Endothelial cell of umbilical vein (primary cell): ENCODE measurements at regions not wholly inside any gene's neighbourhood (a gene's known extent, or its start where the extent isn't known, plus 50 kb on each side); places are given as distances from the start of the nearest gene placed in this dataset.

Experiments
- BruUV-seq: library from RNA; stranded (reverse); fragments of 400-500 nt; replicated peaks from 2 replicates; lab custom pipeline; 2021; lab: Mats Ljungman, UMichigan
- CTCF ChIA-PET: fragments of 300-600, 350-600 bp; sonication (Branson Sonifier 250); formaldehyde crosslinking; loops from one replicate; lab custom pipeline; 2021; ENCODE audit warnings: antibody characterized with exemption, inconsistent platforms; lab: Charles Lee
- POLR2A ChIA-PET: fragments of 300-600, 350-600 bp; sonication (Branson Sonifier 250); formaldehyde crosslinking; loops from one replicate; lab custom pipeline; 2021; ENCODE audit warnings: antibody characterized with exemption, inconsistent platforms; lab: Charles Lee
- DNase-seq: peaks from one replicate; pipeline ENCODE4 v3.0.0-alpha.2; 2011; ENCODE audit warnings: low read depth, low spot score
- FAIRE-seq: peaks from 2 replicates; lab custom pipeline; 2011; peaks lifted over from hg19 to GRCh38; lab: Jason Lieb, UNC
- H2AFZ ChIP-seq: 2 replicates; pipeline ENCODE4 v1.6.0; 2012; ENCODE audit warnings: low read depth, low read length, control low read depth, inconsistent platforms
- H3K27ac ChIP-seq: 2 replicates; pipeline ENCODE4 v1.5.1; 2011; ENCODE audit warnings: low read depth, mild to moderate bottlenecking, control low read depth, low read length, moderate library complexity; ENCODE audit not compliant: insufficient read depth
- H3K27me3 ChIP-seq, 2 experiments: 2 replicates each; pipeline versions ENCODE4 v1.6.0 to v1.6.1; 2011; ENCODE audit warnings: low read length in 2 of 2, mixed read lengths in 1 of 2; ENCODE audit not compliant: control insufficient read depth in 2 of 2, insufficient read depth in 2 of 2
- H3K36me3 ChIP-seq, 2 experiments: 2 replicates in 1 of 2; 3 replicates in 1 of 2; pipeline ENCODE4 v1.5.1; 2011; ENCODE audit warnings: low read length in 2 of 2, mild to moderate bottlenecking in 1 of 2, moderate library complexity in 1 of 2; ENCODE audit not compliant: control insufficient read depth in 2 of 2, insufficient read depth in 2 of 2; ENCODE audit errors: extremely low read depth in 1 of 2
- H3K4me1 ChIP-seq: 3 replicates; pipeline ENCODE4 v1.5.1; 2011; ENCODE audit warnings: mild to moderate bottlenecking, low read length; ENCODE audit not compliant: control insufficient read depth, insufficient read depth; ENCODE audit errors: extremely low read depth
- H3K4me2 ChIP-seq: 2 replicates; pipeline ENCODE4 v1.6.1; 2011; ENCODE audit warnings: low read length, control low read depth, mixed read lengths; ENCODE audit not compliant: insufficient read depth
- H3K4me3 ChIP-seq, 3 experiments: fragments of 200-600 bp in 1 of 3; sonication (generic), shearing (Covaris generic) in 1 of 3; replicated peaks in 1 of 3; 2 replicates each; pipeline ENCODE4 v1.5.1; 2011 to 2016; ENCODE audit warnings: control low read depth in 3 of 3, low read length in 3 of 3, mild to moderate bottlenecking in 2 of 3, inconsistent platforms in 1 of 3, low read depth in 1 of 3, moderate library complexity in 1 of 3; ENCODE audit not compliant: insufficient read depth in 1 of 3
- H3K79me2 ChIP-seq: 2 replicates; pipeline ENCODE4 v1.6.0; 2012; ENCODE audit warnings: low read length, inconsistent platforms; ENCODE audit not compliant: control insufficient read depth, insufficient read depth
- H3K9ac ChIP-seq: replicated peaks from 2 replicates; pipeline ENCODE3; 2011; ENCODE audit warnings: low read length, control low read depth; ENCODE audit not compliant: insufficient read depth; ENCODE audit errors: extremely low read depth
- H3K9me1 ChIP-seq: replicated peaks from 3 replicates; pipeline ENCODE4 v1.6.0; 2011; ENCODE audit warnings: mild to moderate bottlenecking, low read length; ENCODE audit not compliant: control insufficient read depth, insufficient read depth; ENCODE audit errors: extremely low read depth
- H3K9me3 ChIP-seq: replicated peaks from 2 replicates; pipeline ENCODE4 v1.5.1; 2012; ENCODE audit warnings: low read length, inconsistent platforms; ENCODE audit not compliant: control insufficient read depth, insufficient read depth
- H4K20me1 ChIP-seq: replicated peaks from 2 replicates; pipeline ENCODE3; 2011; ENCODE audit warnings: mild to moderate bottlenecking, low read length; ENCODE audit not compliant: control insufficient read depth, insufficient read depth; ENCODE audit errors: extremely low read depth
- EZH2 ChIP-seq: IDR thresholded peaks from 2 replicates; pipeline ENCODE4 v1.6.1; 2012; ENCODE audit warnings: borderline replicate concordance, low read depth, mild to moderate bottlenecking, moderate library complexity, low read length, inconsistent platforms; ENCODE audit not compliant: severe bottlenecking
- GATA2 ChIP-seq: IDR thresholded peaks from 2 replicates; pipeline ENCODE4 v1.7.0; 2011; ENCODE audit warnings: low read depth, mild to moderate bottlenecking, moderate library complexity, mixed read lengths, low read length; ENCODE audit not compliant: insufficient read length, insufficient read depth
- JUN ChIP-seq: IDR thresholded peaks from 2 replicates; pipeline ENCODE4 v1.6.1; 2011; ENCODE audit warnings: borderline replicate concordance, low read depth; ENCODE audit not compliant: insufficient read length, insufficient read depth
- MYC ChIP-seq: IDR thresholded peaks from one replicate; pipeline ENCODE4 v1.6.1; 2011; ENCODE audit warnings: mild to moderate bottlenecking, low read depth, low read length
- POLR2A ChIP-seq: IDR thresholded peaks from 2 replicates; pipeline ENCODE4 v1.6.1; 2012; ENCODE audit warnings: low read depth, mild to moderate bottlenecking, control low read depth, low read length
- dilution Hi-C: fragments of 300-500 bp; cut with MboI; formaldehyde crosslinking; loops from one replicate; pipeline ENCODE4 v1.15.0; 2019; ENCODE audit warnings: low sequenced_read_pairs; ENCODE audit not compliant: extremely low pct_ligation_motif_present
- intact Hi-C: fragments of 100-400 bp; cut with micrococcal nuclease; formaldehyde crosslinking; loops from one replicate; pipeline ENCODE4 v1.10.0; 2022
- TF ChIP-seq, protein P1 (sequence below), 2 donors: IDR thresholded peaks; 1 replicate in 1 of 2; 2 replicates in 1 of 2; pipeline ENCODE4 v1.5.1; 2011; ENCODE audit warnings: low read length in 2 of 2, mild to moderate bottlenecking in 2 of 2, moderate library complexity in 2 of 2, control low read depth in 1 of 2, inconsistent platforms in 1 of 2, low read depth in 1 of 2; ENCODE audit not compliant: insufficient read depth in 1 of 2; ENCODE audit errors: extremely low read depth in 1 of 2
- TF ChIP-seq, protein P2 (sequence below): IDR thresholded peaks from 2 replicates; pipeline ENCODE4 v1.6.1; 2011; ENCODE audit not compliant: insufficient read depth, insufficient read length

GRCh38 chr18:53629337-53629736 lies 595.1 kb downstream of the MBD2 start:
- CTCF ChIA-PET: no interaction called here
- DNase-seq (no peak), FAIRE-seq (no peak)
- TF ChIP-seq, protein P1, sequence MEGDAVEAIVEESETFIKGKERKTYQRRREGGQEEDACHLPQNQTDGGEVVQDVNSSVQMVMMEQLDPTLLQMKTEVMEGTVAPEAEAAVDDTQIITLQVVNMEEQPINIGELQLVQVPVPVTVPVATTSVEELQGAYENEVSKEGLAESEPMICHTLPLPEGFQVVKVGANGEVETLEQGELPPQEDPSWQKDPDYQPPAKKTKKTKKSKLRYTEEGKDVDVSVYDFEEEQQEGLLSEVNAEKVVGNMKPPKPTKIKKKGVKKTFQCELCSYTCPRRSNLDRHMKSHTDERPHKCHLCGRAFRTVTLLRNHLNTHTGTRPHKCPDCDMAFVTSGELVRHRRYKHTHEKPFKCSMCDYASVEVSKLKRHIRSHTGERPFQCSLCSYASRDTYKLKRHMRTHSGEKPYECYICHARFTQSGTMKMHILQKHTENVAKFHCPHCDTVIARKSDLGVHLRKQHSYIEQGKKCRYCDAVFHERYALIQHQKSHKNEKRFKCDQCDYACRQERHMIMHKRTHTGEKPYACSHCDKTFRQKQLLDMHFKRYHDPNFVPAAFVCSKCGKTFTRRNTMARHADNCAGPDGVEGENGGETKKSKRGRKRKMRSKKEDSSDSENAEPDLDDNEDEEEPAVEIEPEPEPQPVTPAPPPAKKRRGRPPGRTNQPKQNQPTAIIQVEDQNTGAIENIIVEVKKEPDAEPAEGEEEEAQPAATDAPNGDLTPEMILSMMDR (IDR thresholded peaks at IDR 0.05; ENCODE audit: extremely low read depth in 1 of 2, insufficient read depth in 1 of 2, low read depth in 1 of 2, low read length in 2 of 2): no peak
- TF ChIP-seq POLR2A (no peak), GATA2 (no peak), MYC (no peak), EZH2 (no peak), JUN (no peak)
- TF ChIP-seq, protein P2, sequence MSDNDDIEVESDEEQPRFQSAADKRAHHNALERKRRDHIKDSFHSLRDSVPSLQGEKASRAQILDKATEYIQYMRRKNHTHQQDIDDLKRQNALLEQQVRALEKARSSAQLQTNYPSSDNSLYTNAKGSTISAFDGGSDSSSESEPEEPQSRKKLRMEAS: no peak
- BruUV-seq: no TSS peak
- Histone ChIP-seq H4K20me1 (no peaks in the 10 kb centered on the region), H3K27ac (no peak overlapping the region), H3K4me1 (no peaks in the 10 kb centered on the region), H3K36me3 (no peaks in the 10 kb centered on the region), H3K9me3 (no peaks in the 10 kb centered on the region), H3K4me2 (no peak overlapping the region), H3K9me1 (no peaks in the 10 kb centered on the region), H2AFZ (no peak overlapping the region), H3K9ac (no peak overlapping the region), H3K27me3 (no peaks in the 10 kb centered on the region), H3K79me2 (no peaks in the 10 kb centered on the region), H3K4me3 (no peak overlapping the region)
- intact Hi-C loops: no loop called here
- dilution Hi-C loops: no loop called here
- POLR2A ChIA-PET: no interaction called here
